Mucosa of gallbladder (tissue), 1 donor: ENCODE measurements at regions not wholly inside any gene's neighbourhood (a gene's known extent, or its start where the extent isn't known, plus 50 kb on each side); places are given as distances from the start of the nearest gene placed in this dataset.

Experiments used
- DNase-seq: peaks from one replicate; pipeline ENCODE4 v3.0.0-alpha.2; 2020; ENCODE audit warnings: low spot score
- donor health status: DM: no; HTN: no; CAD: no.

DNA sequence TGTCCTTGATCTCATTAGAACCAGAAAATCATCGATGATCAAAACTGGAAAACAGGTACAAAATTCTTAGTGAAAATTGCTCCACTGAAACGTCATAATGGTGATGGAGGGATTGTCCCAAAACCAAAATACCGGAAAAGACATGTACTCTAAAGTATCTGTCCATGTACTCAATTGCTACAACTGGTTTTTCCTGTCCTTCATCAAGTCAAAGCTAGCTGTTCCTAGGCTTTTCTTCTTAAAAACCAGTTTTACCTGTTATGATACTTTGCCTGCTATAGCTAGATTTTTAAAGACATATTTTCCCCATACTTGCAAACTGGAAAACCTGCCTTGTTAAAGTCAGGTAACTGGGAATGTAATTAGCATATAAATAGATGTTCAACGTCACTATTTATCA lies 50.5 kb upstream of the LRRC1 start:
- DNase-seq: no peak

DNA sequence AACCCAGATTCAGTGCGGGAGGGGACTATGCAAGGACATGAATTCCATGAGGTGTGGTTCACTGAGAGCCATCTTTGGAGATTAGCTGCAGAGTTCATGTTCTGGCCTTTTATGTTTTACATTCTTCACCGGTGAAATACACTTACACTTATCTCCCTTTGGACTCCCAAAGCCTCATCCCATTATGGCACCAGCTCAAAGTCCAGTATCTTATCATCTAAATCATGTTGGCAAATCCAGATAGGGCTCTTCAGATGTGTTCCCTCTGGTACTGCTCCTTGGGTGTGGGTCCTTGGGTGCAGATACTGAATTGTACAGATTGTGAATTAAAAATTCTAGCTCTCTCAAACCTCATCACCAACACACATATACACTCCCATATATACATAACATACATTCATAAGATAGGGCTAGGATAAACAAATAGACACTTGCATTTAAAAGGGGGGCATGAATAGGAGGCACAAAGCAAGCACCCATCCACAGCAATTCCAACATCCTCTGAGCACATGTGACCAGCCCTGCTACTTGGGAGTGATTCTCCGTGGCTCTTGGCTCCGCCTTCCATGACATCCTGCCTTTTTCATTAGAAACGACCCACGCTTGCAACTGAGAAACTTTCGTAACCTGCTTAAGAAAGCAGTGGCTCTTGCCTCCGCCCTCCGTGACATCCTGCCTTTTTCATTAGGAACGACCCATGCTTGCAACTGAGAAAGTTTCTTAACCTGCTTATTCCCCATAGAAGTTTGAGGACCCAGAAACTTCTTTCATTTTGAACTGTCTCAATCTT lies 53.6 kb upstream of the LRRC1 start:
- no peak for DNase-seq

DNA sequence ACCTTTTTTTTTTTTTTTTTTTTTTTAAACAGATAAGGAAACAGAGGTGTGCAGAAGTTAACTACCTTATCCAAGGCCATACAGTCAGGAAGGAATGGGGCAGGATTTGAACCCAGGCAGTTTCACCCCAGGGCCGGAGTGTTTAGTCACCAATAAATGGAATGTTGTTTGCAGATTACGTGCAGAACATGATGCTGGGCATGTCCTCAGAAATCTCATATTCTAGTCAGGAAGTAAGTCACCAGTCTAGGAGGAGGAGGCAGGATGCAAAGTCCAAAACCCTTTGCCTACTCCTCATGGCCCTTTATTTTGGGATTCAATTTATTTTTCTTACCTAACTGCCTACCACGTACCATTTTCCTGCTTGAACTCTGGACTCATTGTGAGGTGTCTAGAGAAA lies 57.1 kb upstream of the LRRC1 start:
- DNase-seq: no peak

DNA sequence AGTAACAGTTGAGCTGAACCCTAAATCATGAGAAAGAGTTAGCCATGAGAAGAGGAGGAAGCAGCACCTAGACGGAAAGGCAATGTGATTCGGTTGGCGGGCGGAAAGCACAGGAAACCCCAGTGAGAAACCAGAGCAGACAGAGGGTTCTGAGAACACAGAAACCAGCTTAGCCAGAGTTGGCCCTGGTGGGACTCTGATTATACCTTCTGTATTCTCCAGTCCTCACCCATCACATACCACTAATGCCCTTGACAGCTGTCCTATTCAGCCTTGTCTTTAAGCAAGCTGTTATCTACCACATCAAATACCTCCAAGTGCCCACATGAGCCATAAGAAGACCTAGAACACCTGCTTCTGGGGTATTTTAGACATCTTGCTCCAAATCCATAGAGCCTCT lies 58.9 kb upstream of the LRRC1 start:
- DNase-seq: no peak

DNA sequence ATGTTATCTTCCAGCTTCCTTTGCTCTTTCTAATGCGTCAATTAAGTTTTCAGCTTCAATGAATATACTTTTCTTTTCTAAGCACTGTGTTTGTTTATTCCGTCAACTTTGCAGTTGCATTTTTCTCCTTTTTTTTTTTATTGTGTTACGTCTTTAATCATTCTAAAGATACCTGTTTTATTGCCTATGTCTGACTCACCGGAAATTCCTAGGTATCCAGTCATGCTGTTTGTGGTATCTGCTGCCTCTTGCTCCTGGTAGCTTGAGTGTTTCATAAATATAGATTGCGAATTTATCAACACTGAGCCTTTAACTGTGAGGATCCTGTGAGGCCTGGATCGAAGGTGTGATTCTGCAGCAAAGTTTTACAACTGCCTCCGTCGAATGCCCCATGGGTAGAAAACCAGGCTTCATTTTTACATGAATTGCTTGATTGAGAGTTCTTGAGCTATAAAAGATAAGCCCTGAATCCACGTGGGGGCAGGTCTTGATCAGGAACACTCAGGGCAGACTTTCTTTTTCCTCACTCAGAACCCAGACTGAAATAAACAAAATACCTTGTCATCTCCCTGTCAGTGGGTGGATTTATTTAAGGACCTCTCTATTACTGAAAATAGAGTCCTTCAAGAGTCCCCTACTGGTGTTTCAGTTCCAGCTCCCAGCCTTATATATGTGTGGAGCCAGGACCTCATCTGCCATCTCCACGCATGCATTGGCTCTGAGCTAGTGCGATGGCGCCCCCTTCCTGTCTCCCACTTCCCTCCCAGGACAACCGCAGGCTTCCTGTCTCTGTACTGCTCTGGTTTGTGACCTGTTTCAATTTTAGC lies 60.1 kb upstream of the LRRC1 start:
- no peak for DNase-seq

DNA sequence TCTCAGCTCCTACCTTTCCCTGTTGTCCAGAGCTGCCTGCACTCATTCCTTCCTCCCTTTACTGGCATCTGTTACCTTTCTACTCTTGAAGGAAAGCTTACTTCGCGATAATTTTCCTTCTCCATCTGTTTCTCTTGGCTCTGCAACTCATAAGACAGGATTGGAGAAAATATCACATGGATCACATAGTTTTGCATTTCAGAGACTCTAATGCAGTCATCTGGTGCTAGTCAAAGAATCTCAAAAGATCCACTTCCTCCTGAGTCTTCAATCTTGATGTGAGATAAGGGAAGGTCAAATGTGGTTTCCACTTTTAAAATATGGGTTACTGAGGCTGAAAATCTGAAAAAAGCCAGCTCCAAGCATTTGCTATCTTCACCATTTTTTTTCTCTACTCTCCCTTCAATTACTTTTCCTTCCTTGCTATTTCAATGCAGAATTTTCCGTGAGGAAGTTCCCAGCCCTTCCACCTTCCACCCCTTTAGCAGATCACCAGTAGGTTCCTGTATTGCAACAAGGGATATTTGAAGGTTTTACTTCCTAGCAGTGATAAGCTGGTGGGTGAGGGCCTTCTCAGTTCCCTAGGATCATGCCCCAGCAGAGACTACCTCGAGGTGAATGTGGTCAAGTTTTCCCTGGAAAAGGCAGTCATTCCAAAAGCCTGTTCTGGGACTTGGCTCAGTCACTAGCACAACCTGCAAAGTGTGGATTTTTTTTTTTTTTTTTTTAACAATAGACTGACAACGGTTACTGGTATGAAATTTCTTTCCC lies 62.8 kb upstream of the LRRC1 start:
- DNase-seq: no peak

DNA sequence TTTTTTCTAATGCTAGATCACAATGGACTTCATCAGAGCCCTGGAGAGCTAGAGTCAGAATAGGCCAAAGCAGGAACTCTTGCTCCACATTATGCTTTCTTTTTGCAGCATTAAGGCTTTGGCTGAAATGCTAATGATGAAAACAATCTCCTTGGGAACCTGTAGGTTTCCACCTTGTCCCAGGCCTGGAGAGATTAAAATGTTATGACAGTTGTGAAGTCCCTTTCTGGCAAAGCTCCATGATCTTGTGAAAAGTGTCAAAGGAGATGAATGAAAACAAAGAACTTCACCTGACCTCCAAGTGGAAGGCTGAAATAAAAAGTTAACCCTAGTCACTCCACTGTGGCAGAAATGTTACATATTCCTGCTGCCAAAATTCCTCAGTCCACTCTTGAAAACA lies 64.0 kb upstream of the LRRC1 start:
- DNase-seq: no peak

DNA sequence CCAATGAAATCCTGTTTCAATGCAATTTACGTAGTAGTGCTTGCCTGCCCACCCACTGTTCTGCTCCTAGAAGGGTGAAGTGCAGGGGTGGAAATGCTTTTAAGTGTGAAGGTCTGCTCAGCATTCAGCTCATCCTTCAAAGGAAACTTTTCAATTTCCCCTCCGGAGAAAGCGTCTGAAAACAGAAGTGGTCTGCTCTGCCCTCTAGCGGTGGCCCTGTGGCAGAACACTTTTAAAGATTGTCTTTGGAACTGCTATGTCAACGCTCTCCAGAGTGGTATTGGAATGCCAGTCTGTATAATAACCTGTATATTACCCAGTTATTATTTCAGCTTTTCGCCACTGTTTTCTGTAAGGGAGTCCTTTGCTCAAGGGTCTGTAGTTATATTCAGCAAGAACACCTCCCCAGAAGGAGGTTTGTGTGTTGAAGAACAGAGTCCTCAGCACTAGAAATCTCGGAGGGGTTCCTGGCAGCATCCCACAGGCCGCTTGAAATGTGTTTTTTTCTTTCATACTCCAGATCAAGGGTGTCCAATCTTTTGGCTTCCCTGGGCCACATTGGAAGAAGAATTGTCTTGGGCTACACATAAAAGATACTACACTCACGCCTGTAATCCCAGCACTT lies 63.1 kb upstream of the KLHL31 start:
- DNase-seq: no peak

DNA sequence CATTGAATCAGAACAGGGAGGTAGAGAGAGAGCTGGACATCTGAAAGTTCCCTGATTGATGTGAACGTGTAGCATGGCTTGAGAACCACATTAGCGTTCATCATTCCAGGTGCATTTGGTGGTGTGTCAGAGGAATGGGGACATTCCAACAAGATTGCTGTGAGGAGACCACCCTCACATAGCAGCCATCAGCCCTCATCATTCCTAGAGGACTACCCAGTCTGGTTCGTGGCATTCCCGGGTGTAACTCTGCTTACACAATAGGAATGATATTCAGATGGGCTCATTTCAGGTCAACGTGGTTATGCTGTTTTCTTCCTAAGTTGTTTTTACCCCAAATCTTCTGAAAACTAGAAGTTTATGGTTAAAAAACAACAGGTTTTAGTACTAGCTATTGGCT lies 62.2 kb upstream of the KLHL31 start:
- DNase-seq: no peak

DNA sequence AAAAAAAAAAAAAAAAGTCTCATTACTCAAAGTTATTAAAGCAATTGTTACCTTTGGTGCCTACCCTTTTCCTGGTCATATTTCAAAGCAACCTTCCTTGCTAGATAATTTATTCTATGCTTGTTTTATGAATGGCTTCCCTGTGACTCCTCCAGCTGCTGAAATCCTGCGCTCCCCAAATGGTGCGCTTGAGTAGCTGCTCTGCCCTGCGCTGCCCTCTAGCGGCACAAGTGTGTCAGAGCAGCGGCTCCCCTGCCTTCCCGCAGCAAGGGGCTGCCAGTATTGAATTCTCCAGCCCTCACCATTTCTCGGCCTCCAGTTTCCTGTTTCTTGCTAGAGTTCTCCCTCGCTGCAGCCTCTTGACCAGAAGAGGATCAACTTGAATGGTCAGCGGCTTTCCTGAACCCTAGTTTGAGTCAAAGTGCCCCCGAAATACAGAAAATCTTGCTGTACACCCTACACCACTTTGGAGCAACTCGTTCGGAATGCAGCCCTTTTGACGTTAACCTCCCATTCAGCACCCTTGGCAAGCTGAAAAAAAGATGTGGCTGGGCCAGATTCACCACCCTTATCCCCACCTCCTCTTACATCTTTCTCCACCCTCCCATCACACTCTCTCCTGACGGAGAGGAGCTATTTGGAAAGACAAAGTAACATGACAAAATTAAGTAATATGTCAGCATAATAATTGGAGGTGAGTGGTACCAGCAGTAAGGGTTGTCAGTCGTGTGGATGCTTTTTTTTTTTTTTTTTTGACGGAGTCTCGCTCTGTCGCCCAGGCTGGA lies 60.4 kb upstream of the KLHL31 start:
- peak; percentile 75 for DNase-seq

DNA sequence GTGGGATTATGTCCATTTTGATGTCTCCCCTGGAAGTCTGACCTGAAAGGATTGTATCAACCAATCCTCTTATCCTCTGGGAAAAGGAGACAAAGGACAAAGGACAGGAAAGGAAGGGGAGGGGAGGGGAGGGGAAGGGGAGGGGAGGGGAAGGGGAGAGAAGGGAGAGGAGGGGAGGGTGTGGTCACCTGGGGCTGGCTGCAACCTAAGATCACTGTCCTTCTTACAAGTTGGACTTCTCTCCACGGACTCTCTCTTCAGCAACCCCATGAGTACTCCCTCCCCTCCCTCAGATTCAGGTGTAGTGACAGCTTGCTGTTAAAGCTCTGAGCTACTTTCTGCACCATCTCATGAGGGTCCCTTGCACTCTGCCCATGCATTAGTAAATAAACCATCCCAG lies 58.9 kb upstream of the KLHL31 start:
- DNase-seq: no peak

DNA sequence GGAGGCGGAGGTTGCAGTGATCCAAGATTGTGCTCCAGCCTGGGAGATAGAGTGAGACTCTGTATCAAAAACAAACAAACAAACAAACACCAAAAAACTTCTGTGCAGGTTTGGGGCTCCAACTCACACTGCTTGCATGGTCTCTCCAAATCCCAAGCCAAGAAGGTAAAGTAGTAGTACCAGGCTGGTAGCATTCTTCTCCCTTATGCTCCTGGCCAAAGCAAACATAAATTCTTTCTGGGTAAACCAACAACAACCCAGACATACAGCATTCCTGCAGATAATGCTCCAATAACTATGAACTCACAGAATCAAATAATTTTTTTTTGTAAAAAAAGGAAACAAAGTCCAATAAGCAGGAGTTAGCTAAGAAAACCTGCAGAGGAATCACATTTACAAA lies 57.8 kb upstream of the KLHL31 start:
- DNase-seq: no peak

DNA sequence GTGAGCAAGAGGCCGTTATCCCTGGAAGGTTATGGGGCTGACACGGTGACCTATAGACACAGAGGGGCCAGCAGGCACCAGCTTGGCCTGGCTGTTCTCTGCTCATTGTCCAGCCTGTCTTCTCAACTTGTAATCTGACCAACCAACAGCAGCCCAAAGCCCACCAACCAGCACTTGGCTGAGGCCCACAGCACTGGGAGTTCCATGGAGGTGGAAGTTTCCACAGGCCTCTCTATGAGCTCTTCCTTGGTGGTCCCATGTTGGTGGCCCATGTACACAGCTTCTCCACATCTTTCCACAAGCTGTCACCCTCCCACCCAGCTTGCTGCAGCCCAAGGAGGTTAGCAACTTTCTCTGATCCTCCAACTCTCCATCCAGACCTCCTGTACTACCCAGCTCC lies 56.2 kb upstream of the KLHL31 start:
- DNase-seq: no peak

DNA sequence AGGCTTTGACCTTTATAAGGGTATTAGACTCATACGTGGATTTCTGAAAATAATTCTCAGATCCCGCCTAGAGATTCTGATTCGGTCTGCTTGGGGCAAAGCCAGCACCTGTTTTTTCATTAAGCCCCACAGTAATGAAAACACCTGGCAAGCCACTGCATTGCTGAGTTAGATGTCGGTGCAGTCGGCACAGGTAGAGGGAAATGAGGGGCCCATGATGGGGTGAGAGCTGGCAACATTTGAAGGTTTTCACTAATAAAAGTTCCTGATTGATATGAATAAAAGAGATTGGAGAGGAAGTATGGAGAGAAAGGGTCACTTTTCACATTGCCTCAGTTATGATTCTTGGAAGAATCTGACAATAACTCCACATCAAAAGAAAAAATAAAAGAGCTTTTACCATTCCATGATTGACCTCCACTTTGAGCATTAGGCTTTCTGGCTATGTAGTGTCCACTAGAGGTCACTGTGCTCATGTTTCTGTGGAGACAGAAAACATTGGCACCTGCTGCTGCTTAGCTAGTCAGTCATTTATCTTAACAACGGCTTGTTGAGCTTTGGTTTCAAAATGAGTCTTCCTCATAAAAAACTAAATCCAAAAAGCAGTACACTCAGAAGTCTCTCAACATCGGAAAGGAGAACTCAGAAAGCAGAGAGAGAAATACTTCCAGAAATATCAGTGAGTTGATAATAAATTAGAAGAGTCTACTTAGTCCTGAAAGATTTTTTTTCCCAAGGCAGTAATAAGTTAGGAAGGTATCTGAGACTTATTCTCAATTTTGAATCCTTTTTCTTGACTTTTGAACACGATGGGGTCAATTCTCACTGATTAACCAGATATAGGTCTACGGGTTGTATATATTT lies 53.3 kb upstream of the KLHL31 start:
- DNase-seq: peak; percentile 63

DNA sequence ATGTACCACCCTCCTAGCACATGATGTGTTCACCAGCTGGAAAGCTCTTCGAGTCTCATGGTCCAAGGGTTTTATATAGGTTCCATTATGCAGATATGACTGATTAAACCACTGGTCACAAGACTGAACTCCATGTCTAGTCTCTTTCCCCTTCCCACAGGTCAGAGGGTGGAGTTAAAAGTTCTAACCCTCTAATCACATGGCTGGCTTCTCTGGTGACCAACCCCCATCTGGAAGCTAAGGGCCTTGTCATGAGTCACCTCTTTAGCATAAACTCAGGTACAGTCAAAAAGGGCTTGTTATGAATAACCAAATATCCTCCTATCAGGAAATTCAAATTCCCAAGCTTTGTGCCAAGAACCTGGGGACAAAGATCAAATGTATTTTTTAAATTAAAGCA lies 52.0 kb upstream of the KLHL31 start:
- DNase-seq: no peak

DNA sequence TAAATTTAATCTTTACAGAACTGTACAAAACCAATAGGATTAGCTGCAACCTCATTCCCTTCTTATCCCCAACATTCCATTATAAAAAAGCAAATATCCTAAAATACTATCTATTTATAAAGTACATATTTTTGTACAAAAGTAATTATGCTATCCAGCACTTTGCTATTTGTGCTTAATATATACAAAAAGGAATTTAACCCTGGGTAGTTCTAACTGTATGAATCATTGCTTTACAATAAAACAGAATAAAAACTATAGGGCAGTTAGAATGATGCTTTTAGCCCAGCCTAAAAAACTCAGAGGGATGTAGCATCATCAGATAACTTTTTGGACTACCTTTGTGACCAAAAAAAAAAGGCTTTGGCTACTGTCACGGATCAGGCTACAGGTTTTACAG lies 49.9 kb upstream of the KLHL31 start:
- no peak for DNase-seq
